Smooth muscle cell (in vitro differentiated cells): ENCODE measurements at regions not wholly inside any gene's neighbourhood (a gene's known extent, or its start where the extent isn't known, plus 50 kb on each side); places are given as distances from the start of the nearest gene placed in this dataset.
A peak's percentile ranks its signal among the peaks of the same experiment; 100 is the strongest.

Experiments used
- DNase-seq: peaks from one replicate; lab custom pipeline; 2025; ENCODE audit not compliant: unreplicated experiment; lab: John Stamatoyannopoulos, UW
- H2AFZ ChIP-seq: fragments of 200-600 bp; sonication (generic); 2 replicates; pipeline ENCODE4 v1.6.0; 2016; ENCODE audit warnings: antibody characterized with exemption, low read depth, mild to moderate bottlenecking
- H3F3A ChIP-seq: fragments of 200-600 bp; sonication (generic); 2 replicates; pipeline ENCODE4 v1.6.0; 2017; ENCODE audit warnings: antibody characterized with exemption, low read depth
- H3K27ac ChIP-seq: fragments of 200-600 bp; sonication (generic); 2 replicates; pipeline ENCODE4 v1.5.1; 2016; ENCODE audit warnings: low read depth, mild to moderate bottlenecking
- H3K27me3 ChIP-seq: fragments of 200-600 bp; sonication (generic); 2 replicates; pipeline ENCODE4 v1.6.1; 2016; ENCODE audit warnings: low read depth, mild to moderate bottlenecking
- H3K36me3 ChIP-seq: fragments of 200-600 bp; sonication (generic); 2 replicates; pipeline ENCODE4 v1.5.1; 2016; ENCODE audit warnings: low read depth
- H3K4me1 ChIP-seq: fragments of 200-600 bp; sonication (generic); 2 replicates; pipeline ENCODE4 v1.5.1; 2016; ENCODE audit warnings: low read depth
- H3K4me2 ChIP-seq: fragments of 200-600 bp; sonication (generic); 2 replicates; pipeline ENCODE4 v1.6.0; 2016; ENCODE audit warnings: mild to moderate bottlenecking
- H3K4me3 ChIP-seq: fragments of 200-600 bp; sonication (generic); 2 replicates; pipeline ENCODE4 v1.5.1; 2016; ENCODE audit warnings: mild to moderate bottlenecking
- H3K79me2 ChIP-seq: fragments of 200-600 bp; sonication (generic); 2 replicates; pipeline ENCODE4 v1.6.0; 2016; ENCODE audit warnings: low read depth, mild to moderate bottlenecking
- H3K9ac ChIP-seq: fragments of 200-600 bp; sonication (generic); 2 replicates; pipeline ENCODE4 v1.6.0; 2016; ENCODE audit warnings: low read depth
- H3K9me3 ChIP-seq: fragments of 200-600 bp; sonication (generic); replicated peaks from 2 replicates; pipeline ENCODE4 v1.5.1; 2016; ENCODE audit warnings: low read depth
- H4K20me1 ChIP-seq: fragments of 200-600 bp; sonication (generic); 2 replicates; pipeline ENCODE4 v1.6.0; 2016; ENCODE audit warnings: low read depth
- CTCF ChIP-seq: fragments of 200-600 bp; sonication (generic); IDR thresholded peaks from 2 replicates; pipeline ENCODE4 v1.5.1; 2017; ENCODE audit warnings: borderline replicate concordance, mild to moderate bottlenecking, antibody characterized with exemption; ENCODE audit not compliant: insufficient read depth, poor library complexity, severe bottlenecking
- WGBS: methylation state at CpG from one replicate; pipeline ENCODE4 v1.1.7; 2016; ENCODE audit warnings: low lambda C conversion rate; 5-methylcytosine and 5-hydroxymethylcytosine counted together

DNA sequence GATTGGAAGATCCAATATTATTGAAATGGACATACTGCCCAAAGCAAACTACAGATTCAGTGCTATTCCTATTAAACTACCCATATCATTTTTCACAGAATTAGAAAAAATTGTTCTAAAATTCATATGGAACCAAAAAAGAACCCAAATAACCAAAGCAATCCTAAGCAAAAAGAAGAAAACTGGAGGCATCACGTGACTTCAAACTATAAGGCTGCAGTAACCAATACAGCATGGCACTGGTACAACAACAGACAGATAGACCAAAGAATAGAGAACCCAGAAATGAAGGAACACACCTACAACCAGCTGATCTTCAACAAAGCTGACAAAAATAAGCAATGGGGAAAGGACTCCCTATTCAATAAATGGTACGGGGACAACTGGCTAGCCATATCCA is 765.4 kb downstream of the SORCS3 start:
- Histone ChIP-seq H3K79me2 (no peaks in the 10 kb centered on the region), H4K20me1 (no peaks in the 10 kb centered on the region), H3F3A (no peaks in the 10 kb centered on the region), H3K4me2 (no peak overlapping the region), H3K4me1 (no peaks in the 10 kb centered on the region), H3K36me3 (no peaks in the 10 kb centered on the region), H3K9ac (no peak overlapping the region), H2AFZ (no peak overlapping the region), H3K9me3 (no peaks in the 10 kb centered on the region), H3K4me3 (no peak overlapping the region), H3K27me3 (no peaks in the 10 kb centered on the region), H3K27ac (no peak overlapping the region)
- no peak for DNase-seq
- no peak for TF ChIP-seq CTCF
- WGBS: 87% methylated on average over 2 of the region's 2 CpGs

- H3K27ac ChIP-seq: peak overlapping the region; percentile 33
- no peak overlapping the region for H2AFZ ChIP-seq
- H3F3A ChIP-seq: no peaks in the 10 kb centered on the region
- no peak overlapping the region for H3K4me2 ChIP-seq
- TF ChIP-seq CTCF: no peak
- WGBS: 28% methylated on average over 4 of the region's 4 CpGs
- H3K36me3 ChIP-seq: no peaks in the 10 kb centered on the region
- H3K4me1 ChIP-seq: no peaks in the 10 kb centered on the region
- H3K27me3 ChIP-seq: no peaks in the 10 kb centered on the region
- DNase-seq: no peak
- H3K79me2 ChIP-seq: no peaks in the 10 kb centered on the region
- no peaks in the 10 kb centered on the region for H3K9me3 ChIP-seq
- H4K20me1 ChIP-seq: no peaks in the 10 kb centered on the region
- no peak overlapping the region for H3K9ac ChIP-seq
- H3K4me3 ChIP-seq: no peak overlapping the region
Observed at GRCh38 chr10:105398202-105398601, 757.1 kb downstream of the SORCS3 start.

- Histone ChIP-seq H3K79me2 (no peaks in the 10 kb centered on the region), H3K27me3 (no peaks in the 10 kb centered on the region), H3K9me3 (no peaks in the 10 kb centered on the region), H3K4me1 (no peaks in the 10 kb centered on the region), H3K27ac (no peak overlapping the region), H2AFZ (no peak overlapping the region), H3K4me2 (no peak overlapping the region), H3K9ac (no peak overlapping the region), H3K4me3 (no peak overlapping the region), H4K20me1 (no peaks in the 10 kb centered on the region), H3K36me3 (no peaks in the 10 kb centered on the region), H3F3A (no peaks in the 10 kb centered on the region)
- DNase-seq: no peak
- TF ChIP-seq CTCF: no peak
- WGBS: 88% methylated on average over 12 of the region's 12 CpGs
Observed at GRCh38 chr10:105391670-105392351, 750.7 kb downstream of the SORCS3 start.

DNA sequence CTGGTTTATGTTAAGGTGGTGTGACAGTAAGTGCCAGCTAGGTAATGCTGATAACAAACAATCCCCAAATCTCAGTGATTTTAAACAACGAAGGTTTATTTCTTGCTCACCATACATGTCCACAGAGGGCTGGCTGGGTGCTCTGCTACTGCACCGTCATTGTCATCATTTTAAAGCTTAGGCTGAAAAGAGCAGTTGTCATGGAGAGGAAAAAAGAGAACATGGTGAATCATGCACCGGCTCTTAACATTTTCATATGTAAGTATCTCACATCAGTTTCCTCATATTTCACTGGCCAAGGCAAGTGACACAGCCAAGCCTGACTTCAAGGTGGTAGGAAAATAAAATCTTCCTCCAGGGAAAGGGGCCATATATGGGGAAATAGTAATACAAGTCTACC is 746.9 kb downstream of the SORCS3 start:
- Histone ChIP-seq H3K4me1 (no peaks in the 10 kb centered on the region), H3K9ac (no peak overlapping the region), H2AFZ (no peak overlapping the region), H3K4me3 (no peak overlapping the region), H3K4me2 (no peak overlapping the region), H3K79me2 (no peaks in the 10 kb centered on the region), H3K36me3 (no peaks in the 10 kb centered on the region), H3F3A (no peaks in the 10 kb centered on the region), H3K27ac (no peak overlapping the region), H3K27me3 (no peaks in the 10 kb centered on the region), H3K9me3 (no peaks in the 10 kb centered on the region), H4K20me1 (no peaks in the 10 kb centered on the region)
- WGBS: 92% methylated on average over 3 of the region's 3 CpGs
- TF ChIP-seq CTCF: no peak
- no peak for DNase-seq
